RPMI7951 (cell line): ENCODE measurements at regions not wholly inside any gene's neighbourhood (a gene's known extent, or its start where the extent isn't known, plus 50 kb on each side); places are given as distances from the start of the nearest gene placed in this dataset.
A peak's percentile ranks its signal among the peaks of the same experiment; 100 is the strongest.
"Not testable (repeated sequence)": the region's sequence is repeated elsewhere in the genome, so short reads cannot be mapped to it uniquely, and the experiment has no call there.

Experiments used
- DNase-seq: peaks from one replicate; pipeline ENCODE4 v3.0.0-alpha.2; 2012; ENCODE audit warnings: low read depth

- DNase-seq: no peak
Measured at GRCh38 chr6:6942091-6942490, 165.7 kb upstream of the RREB1 start.

GRCh38 chr6:6942831-6943230, 164.9 kb upstream of the RREB1 start:
- DNase-seq: no peak

GRCh38 chr6:6943421-6943820, 164.3 kb upstream of the RREB1 start:
- no peak for DNase-seq

GRCh38 chr6:6946206-6947155, 161.3 kb upstream of the RREB1 start:
- no peak for DNase-seq

- no peak for DNase-seq
Measured at GRCh38 chr6:6950373-6951145, 157.2 kb upstream of the RREB1 start.

GRCh38 chr6:6951355-6951754, 156.4 kb upstream of the RREB1 start:
- DNase-seq: no peak

- DNase-seq: no peak
Measured at GRCh38 chr6:6952484-6952883, 155.3 kb upstream of the RREB1 start.

GRCh38 chr6:6952927-6953326, 154.8 kb upstream of the RREB1 start:
- DNase-seq: not testable (repeated sequence)

GRCh38 chr6:6960571-6961251, 147.1 kb upstream of the RREB1 start:
- DNase-seq: no peak

- no peak for DNase-seq
Measured at GRCh38 chr6:6962086-6962485, 145.7 kb upstream of the RREB1 start.

GRCh38 chr6:6962699-6963098, 145.1 kb upstream of the RREB1 start:
- no peak for DNase-seq

- DNase-seq: not testable (repeated sequence)
Measured at GRCh38 chr6:6963390-6963789, 144.4 kb upstream of the RREB1 start.

- no peak for DNase-seq
Measured at GRCh38 chr6:6964675-6965074, 143.1 kb upstream of the RREB1 start.

GRCh38 chr6:6966127-6966526, 141.6 kb upstream of the RREB1 start:
- no peak for DNase-seq

- no peak for DNase-seq
Measured at GRCh38 chr6:6966569-6966968, 141.2 kb upstream of the RREB1 start.

- DNase-seq: no peak
Measured at GRCh38 chr6:6968357-6968730, 139.4 kb upstream of the RREB1 start.

GRCh38 chr6:6968731-6969552, 138.8 kb upstream of the RREB1 start:
- DNase-seq: no peak

GRCh38 chr6:6969761-6970223, 138.0 kb upstream of the RREB1 start:
- DNase-seq: no peak

GRCh38 chr6:6970851-6971250, 136.9 kb upstream of the RREB1 start:
- no peak for DNase-seq

GRCh38 chr6:6971369-6971768, 136.4 kb upstream of the RREB1 start:
- DNase-seq: no peak

GRCh38 chr6:6972456-6972855, 135.3 kb upstream of the RREB1 start:
- DNase-seq: peak; percentile 64
